SIG-M5 treated with dmso at 0.1 percent for 504 hours (cell line): ENCODE measurements at regions not wholly inside any gene's neighbourhood (a gene's known extent, or its start where the extent isn't known, plus 50 kb on each side); places are given as distances from the start of the nearest gene placed in this dataset.
"Not testable (repeated sequence)": the region's sequence is repeated elsewhere in the genome, so short reads cannot be mapped to it uniquely, and the experiment has no call there.

Source experiments
- DNase-seq: peaks from one replicate; lab custom pipeline; 2025; ENCODE audit not compliant: unreplicated experiment; lab: John Stamatoyannopoulos, UW

- DNase-seq = no peak
Measured at GRCh38 chr6:76790045-76790796, 673.1 kb downstream of the HTR1B start.

- no peak for DNase-seq
Measured at GRCh38 chr6:76789580-76789979, 673.7 kb downstream of the HTR1B start.

GRCh38 chr6:76788155-76788554, 675.1 kb downstream of the HTR1B start:
- no peak for DNase-seq

GRCh38 chr6:76779068-76779467, 684.2 kb downstream of the HTR1B start:
- no peak for DNase-seq

- no peak for DNase-seq
Measured at GRCh38 chr6:76776876-76777275, 686.4 kb downstream of the HTR1B start.

- no peak for DNase-seq
Measured at GRCh38 chr6:76774781-76775384, 688.4 kb downstream of the HTR1B start.

- DNase-seq = no peak
Measured at GRCh38 chr6:76772951-76773350, 690.3 kb downstream of the HTR1B start.

GRCh38 chr6:76771059-76771634, 692.1 kb downstream of the HTR1B start:
- no peak for DNase-seq

- no peak for DNase-seq
Measured at GRCh38 chr6:76770281-76770680, 693.0 kb downstream of the HTR1B start.

- DNase-seq = no peak
Measured at GRCh38 chr6:76768556-76768955, 694.7 kb downstream of the HTR1B start.

GRCh38 chr6:76764057-76764456, 691.6 kb upstream of the IMPG1 start:
- no peak for DNase-seq

- DNase-seq = no peak
Measured at GRCh38 chr6:76752841-76753240, 680.4 kb upstream of the IMPG1 start.

GRCh38 chr6:76745388-76745787, 672.9 kb upstream of the IMPG1 start:
- not testable (repeated sequence) for DNase-seq

- DNase-seq = not testable (repeated sequence)
Measured at GRCh38 chr6:76744151-76744720, 671.8 kb upstream of the IMPG1 start.

- DNase-seq = no peak
Measured at GRCh38 chr6:76742919-76743318, 670.5 kb upstream of the IMPG1 start.

GRCh38 chr6:76719449-76719848, 647.0 kb upstream of the IMPG1 start:
- no peak for DNase-seq

- no peak for DNase-seq
Measured at GRCh38 chr6:76708641-76709331, 636.3 kb upstream of the IMPG1 start.

GRCh38 chr6:76707630-76708029, 635.2 kb upstream of the IMPG1 start:
- DNase-seq = no peak

- DNase-seq = no peak
Measured at GRCh38 chr6:76706631-76707030, 634.2 kb upstream of the IMPG1 start.

- no peak for DNase-seq
Measured at GRCh38 chr6:76706086-76706485, 633.6 kb upstream of the IMPG1 start.

- no peak for DNase-seq
Measured at GRCh38 chr6:76703786-76704185, 631.3 kb upstream of the IMPG1 start.
